OCI-LY3 (cell line): ENCODE measurements at regions not wholly inside any gene's neighbourhood (a gene's known extent, or its start where the extent isn't known, plus 50 kb on each side); places are given as distances from the start of the nearest gene placed in this dataset.

Experiments
- EZH2phosphoT487 ChIP-seq: fragments of 200-600 bp; shearing (Covaris generic); IDR thresholded peaks from 2 replicates; pipeline ENCODE4 v1.6.1; 2018; ENCODE audit warnings: antibody characterized with exemption, mixed run types, low read depth
- TF ChIP-seq, protein P1 (sequence below): fragments of 200-600, 300-600 bp; sonication (generic); IDR thresholded peaks from 2 replicates; pipeline ENCODE4 v1.5.1; 2014; ENCODE audit warnings: antibody characterized with exemption, low read length, low read depth

DNA sequence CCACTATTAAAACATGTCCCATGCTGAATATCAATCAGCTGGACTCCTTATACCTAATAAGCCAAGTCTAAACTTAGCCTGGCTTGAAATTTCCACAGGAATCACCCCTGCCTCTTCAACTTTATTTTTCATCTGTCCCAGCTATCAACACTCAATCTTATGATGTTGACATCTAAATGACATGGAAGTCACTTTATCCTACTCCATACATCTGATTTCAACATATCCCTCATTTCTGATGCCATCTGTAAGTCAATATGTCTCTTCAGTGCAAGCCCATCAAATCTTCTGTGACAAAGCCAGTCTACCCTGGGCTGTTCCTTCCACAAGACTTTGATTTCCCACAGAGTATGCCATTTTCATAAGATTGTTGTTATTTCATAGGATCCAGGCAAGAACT, 143.6 kb upstream of the SEMA6D start:
- TF ChIP-seq, protein P1, sequence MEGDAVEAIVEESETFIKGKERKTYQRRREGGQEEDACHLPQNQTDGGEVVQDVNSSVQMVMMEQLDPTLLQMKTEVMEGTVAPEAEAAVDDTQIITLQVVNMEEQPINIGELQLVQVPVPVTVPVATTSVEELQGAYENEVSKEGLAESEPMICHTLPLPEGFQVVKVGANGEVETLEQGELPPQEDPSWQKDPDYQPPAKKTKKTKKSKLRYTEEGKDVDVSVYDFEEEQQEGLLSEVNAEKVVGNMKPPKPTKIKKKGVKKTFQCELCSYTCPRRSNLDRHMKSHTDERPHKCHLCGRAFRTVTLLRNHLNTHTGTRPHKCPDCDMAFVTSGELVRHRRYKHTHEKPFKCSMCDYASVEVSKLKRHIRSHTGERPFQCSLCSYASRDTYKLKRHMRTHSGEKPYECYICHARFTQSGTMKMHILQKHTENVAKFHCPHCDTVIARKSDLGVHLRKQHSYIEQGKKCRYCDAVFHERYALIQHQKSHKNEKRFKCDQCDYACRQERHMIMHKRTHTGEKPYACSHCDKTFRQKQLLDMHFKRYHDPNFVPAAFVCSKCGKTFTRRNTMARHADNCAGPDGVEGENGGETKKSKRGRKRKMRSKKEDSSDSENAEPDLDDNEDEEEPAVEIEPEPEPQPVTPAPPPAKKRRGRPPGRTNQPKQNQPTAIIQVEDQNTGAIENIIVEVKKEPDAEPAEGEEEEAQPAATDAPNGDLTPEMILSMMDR = no peak
- TF ChIP-seq EZH2phosphoT487 = no peak
